ENCODE measurements at regions not wholly inside any gene's neighbourhood (a gene's known extent, or its start where the extent isn't known, plus 50 kb on each side); places are given as distances from the start of the nearest gene placed in this dataset.
"Not testable (repeated sequence)": the region's sequence is repeated elsewhere in the genome, so short reads cannot be mapped to it uniquely, and the experiment has no call there.

- not testable (repeated sequence) for TF ChIP-seq EZH2phosphoT487 (IDR thresholded peaks at IDR 0.05; ENCODE audit: borderline replicate concordance); CTCF (conservative IDR thresholded peaks at IDR 0.05; ENCODE audit: low read length)
Observed at GRCh38 chrX:1702142-1702541, 87.3 kb downstream of the ASMT start.

Data from Loucy (cell line).